H9 (cell line): ENCODE measurements at regions not wholly inside any gene's neighbourhood (a gene's known extent, or its start where the extent isn't known, plus 50 kb on each side); places are given as distances from the start of the nearest gene placed in this dataset.

Source experiments
- DNase-seq: peaks from one replicate; pipeline ENCODE4 v3.0.0-alpha.2; 2017
- H2AFZ ChIP-seq: one replicate; pipeline ENCODE4 v1.6.1; 2013; ENCODE audit warnings: mild to moderate bottlenecking, low read length, control low read depth, moderate library complexity
- H2AK5ac ChIP-seq: 2 replicates; pipeline ENCODE4 v1.6.1; 2013; ENCODE audit warnings: low read length, control low read depth, mixed read lengths; ENCODE audit not compliant: insufficient read length
- H2BK120ac ChIP-seq: one replicate; pipeline ENCODE4 v1.6.1; 2013; ENCODE audit warnings: low read depth, mild to moderate bottlenecking, low read length, control low read depth, inconsistent platforms; ENCODE audit not compliant: poor library complexity, severe bottlenecking
- H2BK12ac ChIP-seq: 2 replicates; pipeline ENCODE4 v1.6.1; 2013; ENCODE audit warnings: low read length, control low read depth, mixed read lengths, low read depth; ENCODE audit not compliant: insufficient read length
- H2BK15ac ChIP-seq: 2 replicates; pipeline ENCODE4 v1.6.1; 2013; ENCODE audit warnings: low read depth, low read length, control low read depth
- H2BK20ac ChIP-seq: one replicate; pipeline ENCODE4 v1.6.1; 2013; ENCODE audit warnings: low read depth, mild to moderate bottlenecking, low read length, control low read depth, inconsistent platforms; ENCODE audit not compliant: poor library complexity, severe bottlenecking
- H2BK5ac ChIP-seq: 2 replicates; pipeline ENCODE4 v1.6.1; 2013; ENCODE audit warnings: low read length, control low read depth, mixed read lengths; ENCODE audit not compliant: insufficient read length
- H3K14ac ChIP-seq: 2 replicates; pipeline ENCODE4 v1.6.1; 2013; ENCODE audit warnings: low read length, control low read depth; ENCODE audit not compliant: insufficient read depth
- H3K18ac ChIP-seq: 2 replicates; pipeline ENCODE4 v1.6.1; 2013; ENCODE audit warnings: low read depth, mild to moderate bottlenecking, mixed read lengths, low read length, control low read depth; ENCODE audit not compliant: insufficient read length
- H3K23ac ChIP-seq: 2 replicates; pipeline ENCODE4 v1.6.1; 2013; ENCODE audit warnings: low read length, control low read depth, mixed read lengths, low read depth; ENCODE audit not compliant: insufficient read length
- H3K23me2 ChIP-seq: 2 replicates; pipeline ENCODE4 v1.6.1; 2013; ENCODE audit warnings: low read depth, mild to moderate bottlenecking, mixed read lengths, low read length, control low read depth; ENCODE audit not compliant: insufficient read length, poor library complexity, severe bottlenecking
- H3K27ac ChIP-seq: 2 replicates; pipeline ENCODE4 v1.5.1; 2013; ENCODE audit warnings: low read length, control low read depth, mixed read lengths, low read depth; ENCODE audit not compliant: insufficient read length
- H3K27me3 ChIP-seq: 2 replicates; pipeline ENCODE4 v1.6.1; 2013; ENCODE audit warnings: low read length, control low read depth, inconsistent platforms; ENCODE audit not compliant: insufficient read depth
- H3K4ac ChIP-seq: 2 replicates; pipeline ENCODE4 v1.6.1; 2013; ENCODE audit warnings: low read depth, mild to moderate bottlenecking, control low read depth, inconsistent platforms, low read length, moderate library complexity
- H3K4me1 ChIP-seq: 2 replicates; pipeline ENCODE4 v1.6.1; 2013; ENCODE audit warnings: low read length, control low read depth, inconsistent platforms; ENCODE audit not compliant: insufficient read depth
- H3K4me2 ChIP-seq: 2 replicates; pipeline ENCODE4 v1.6.1; 2013; ENCODE audit warnings: low read length, control low read depth, mixed read lengths; ENCODE audit not compliant: insufficient read length, insufficient read depth
- H3K56ac ChIP-seq: 2 replicates; pipeline ENCODE4 v1.6.1; 2013; ENCODE audit warnings: low read depth, mild to moderate bottlenecking, mixed read lengths, low read length, control low read depth; ENCODE audit not compliant: insufficient read length
- H3K79me1 ChIP-seq: 2 replicates; pipeline ENCODE4 v1.6.1; 2013; ENCODE audit warnings: low read depth, mild to moderate bottlenecking, moderate library complexity, low read length, control low read depth, inconsistent platforms; ENCODE audit not compliant: insufficient read depth, poor library complexity, severe bottlenecking
- H3K79me2 ChIP-seq: 2 replicates; pipeline ENCODE4 v1.6.1; 2013; ENCODE audit warnings: low read length, control low read depth, inconsistent platforms; ENCODE audit not compliant: insufficient read depth
- H3K9ac ChIP-seq: 2 replicates; pipeline ENCODE4 v1.6.1; 2013; ENCODE audit warnings: low read length, control low read depth, mixed read lengths; ENCODE audit not compliant: insufficient read length; ENCODE audit errors: extremely low read depth
- H3K9me3 ChIP-seq: one replicate; pipeline ENCODE4 v1.6.1; 2013; ENCODE audit warnings: low read depth, low read length, inconsistent platforms; ENCODE audit not compliant: control insufficient read depth
- H3T11ph ChIP-seq: one replicate; pipeline ENCODE4 v1.6.1; 2013; ENCODE audit warnings: mild to moderate bottlenecking, low read length, control low read depth, inconsistent platforms
- H4K20me1 ChIP-seq: one replicate; pipeline ENCODE4 v1.6.1; 2013; ENCODE audit not compliant: control insufficient read depth, insufficient read length, insufficient read depth
- H4K5ac ChIP-seq: 2 replicates; pipeline ENCODE4 v1.6.1; 2013; ENCODE audit warnings: low read depth, mild to moderate bottlenecking, mixed read lengths, low read length, control low read depth; ENCODE audit not compliant: insufficient read length
- H4K8ac ChIP-seq: replicated peaks from 2 replicates; pipeline ENCODE4 v1.6.1; 2013; ENCODE audit warnings: low read length, control low read depth, mixed read lengths, low read depth; ENCODE audit not compliant: insufficient read length
- H4K91ac ChIP-seq: 2 replicates; pipeline ENCODE4 v1.6.1; 2013; ENCODE audit warnings: low read depth, mild to moderate bottlenecking, moderate library complexity, mixed read lengths, low read length, control low read depth; ENCODE audit not compliant: insufficient read length
- H3K27ac Mint-ChIP-seq, 3 experiments: 2 replicates in 2 of 3; 3 replicates in 1 of 3; pipeline ENCODE4 v1.8.0; 2020 to 2021; ENCODE audit warnings: mixed read lengths in 3 of 3, mild to moderate bottlenecking in 1 of 3, moderate library complexity in 1 of 3
- H3K27me3 Mint-ChIP-seq: 2 replicates; pipeline ENCODE4 v1.8.0; 2021; ENCODE audit warnings: low read depth, mild to moderate bottlenecking, moderate library complexity, mixed read lengths
- H3K36me3 Mint-ChIP-seq, 3 experiments: 2 replicates in 2 of 3; 3 replicates in 1 of 3; pipeline ENCODE4 v1.8.0; 2020 to 2021; ENCODE audit warnings: low read depth in 3 of 3, mixed read lengths in 3 of 3; ENCODE audit not compliant: insufficient read depth in 1 of 3
- H3K4me1 Mint-ChIP-seq, 2 experiments: 2 replicates each; pipeline ENCODE4 v1.8.0; 2020; ENCODE audit warnings: mixed read lengths in 2 of 2
- H3K4me3 Mint-ChIP-seq, 2 experiments: 2 replicates in 1 of 2; 3 replicates in 1 of 2; pipeline ENCODE4 v1.8.0; 2020 to 2021; ENCODE audit warnings: mild to moderate bottlenecking in 2 of 2, mixed read lengths in 2 of 2, moderate library complexity in 1 of 2
- H3K9me3 Mint-ChIP-seq, 2 experiments: 2 replicates in 1 of 2; 3 replicates in 1 of 2; pipeline ENCODE4 v1.8.0; 2020; ENCODE audit warnings: mild to moderate bottlenecking in 2 of 2, mixed read lengths in 2 of 2, moderate library complexity in 1 of 2
- WGBS: extraction: QIAGEN DNeasy Blood & Tissue Kit; methylation state at CpG from one replicate; pipeline ENCODE4 v1.1.7; 2013; ENCODE audit warnings: missing lambda C conversion rate, low lambda C conversion rate, mixed read lengths; ENCODE audit not compliant: insufficient read length; ENCODE audit errors: extremely low coverage; 5-methylcytosine and 5-hydroxymethylcytosine counted together
- TF ChIP-seq, protein P1 (sequence below): fragments of 200-600 bp; sonication (generic); conservative IDR thresholded peaks from 3 replicates; pipeline ENCODE4 v1.8.0; 2021; ENCODE audit warnings: antibody characterized with exemption, mild to moderate bottlenecking

DNA sequence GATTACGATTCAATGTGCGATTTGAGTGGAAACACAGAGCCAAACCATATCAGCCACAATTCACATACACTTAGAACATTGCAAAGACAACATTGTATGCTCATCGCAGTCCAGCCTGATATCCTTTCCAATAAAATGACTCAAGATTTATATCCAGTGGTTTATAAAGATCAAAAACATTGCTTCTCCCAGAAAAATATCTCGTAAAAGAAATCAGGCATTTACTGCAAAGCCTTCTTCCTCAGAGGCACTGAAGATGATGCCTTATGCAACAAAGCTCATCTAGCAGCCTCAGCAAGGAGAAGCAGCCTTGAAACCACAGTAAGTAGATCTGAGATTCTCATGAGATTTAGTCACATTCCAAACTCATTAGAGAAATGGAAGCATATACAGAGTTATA lies 523.8 kb downstream of the ELAVL2 start:
- DNase-seq = no peak
- no peak overlapping the region for H2BK5ac ChIP-seq
- no peak overlapping the region for H3K4me3 Mint-ChIP-seq
- H2AK5ac ChIP-seq = no peak overlapping the region
- H2BK15ac ChIP-seq = no peak overlapping the region
- H3K79me2 ChIP-seq = no peaks in the 10 kb centered on the region
- no peaks in the 10 kb centered on the region for H3K4me1 ChIP-seq
- H3K36me3 Mint-ChIP-seq = no peaks in the 10 kb centered on the region
- no peaks in the 10 kb centered on the region for H3K9me3 Mint-ChIP-seq
- no peak overlapping the region for H2AFZ ChIP-seq
- no peak overlapping the region for H2BK12ac ChIP-seq
- no peak overlapping the region for H2BK120ac ChIP-seq
- no peak overlapping the region for H3K23ac ChIP-seq
- WGBS = no CpG with 5 or more reads among the region's 4 CpGs
- H2BK20ac ChIP-seq = no peak overlapping the region
- H3K27me3 ChIP-seq = no peaks in the 10 kb centered on the region
- H3K4ac ChIP-seq = no peak overlapping the region
- TF ChIP-seq, protein P1, sequence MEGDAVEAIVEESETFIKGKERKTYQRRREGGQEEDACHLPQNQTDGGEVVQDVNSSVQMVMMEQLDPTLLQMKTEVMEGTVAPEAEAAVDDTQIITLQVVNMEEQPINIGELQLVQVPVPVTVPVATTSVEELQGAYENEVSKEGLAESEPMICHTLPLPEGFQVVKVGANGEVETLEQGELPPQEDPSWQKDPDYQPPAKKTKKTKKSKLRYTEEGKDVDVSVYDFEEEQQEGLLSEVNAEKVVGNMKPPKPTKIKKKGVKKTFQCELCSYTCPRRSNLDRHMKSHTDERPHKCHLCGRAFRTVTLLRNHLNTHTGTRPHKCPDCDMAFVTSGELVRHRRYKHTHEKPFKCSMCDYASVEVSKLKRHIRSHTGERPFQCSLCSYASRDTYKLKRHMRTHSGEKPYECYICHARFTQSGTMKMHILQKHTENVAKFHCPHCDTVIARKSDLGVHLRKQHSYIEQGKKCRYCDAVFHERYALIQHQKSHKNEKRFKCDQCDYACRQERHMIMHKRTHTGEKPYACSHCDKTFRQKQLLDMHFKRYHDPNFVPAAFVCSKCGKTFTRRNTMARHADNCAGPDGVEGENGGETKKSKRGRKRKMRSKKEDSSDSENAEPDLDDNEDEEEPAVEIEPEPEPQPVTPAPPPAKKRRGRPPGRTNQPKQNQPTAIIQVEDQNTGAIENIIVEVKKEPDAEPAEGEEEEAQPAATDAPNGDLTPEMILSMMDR = no peak
- H3K4me1 Mint-ChIP-seq = no peaks in the 10 kb centered on the region
- no peak overlapping the region for H4K5ac ChIP-seq
- no peaks in the 10 kb centered on the region for H3K27me3 Mint-ChIP-seq
- no peak overlapping the region for H3K14ac ChIP-seq
- no peaks in the 10 kb centered on the region for H3K79me1 ChIP-seq
- no peak overlapping the region for H4K8ac ChIP-seq
- no peak overlapping the region for H3K18ac ChIP-seq
- no peaks in the 10 kb centered on the region for H4K20me1 ChIP-seq
- no peaks in the 10 kb centered on the region for H3K9me3 ChIP-seq
- no peak overlapping the region for H3K56ac ChIP-seq
- H3K23me2 ChIP-seq = no peaks in the 10 kb centered on the region
- H3K9ac ChIP-seq = no peak overlapping the region
- H3K27ac Mint-ChIP-seq = no peak overlapping the region
- no peak overlapping the region for H3K4me2 ChIP-seq
- no peak overlapping the region for H3T11ph ChIP-seq
- no peak overlapping the region for H3K27ac ChIP-seq
- no peak overlapping the region for H4K91ac ChIP-seq
